ENCODE measurements at regions not wholly inside any gene's neighbourhood (a gene's known extent, or its start where the extent isn't known, plus 50 kb on each side); places are given as distances from the start of the nearest gene placed in this dataset.

DNA sequence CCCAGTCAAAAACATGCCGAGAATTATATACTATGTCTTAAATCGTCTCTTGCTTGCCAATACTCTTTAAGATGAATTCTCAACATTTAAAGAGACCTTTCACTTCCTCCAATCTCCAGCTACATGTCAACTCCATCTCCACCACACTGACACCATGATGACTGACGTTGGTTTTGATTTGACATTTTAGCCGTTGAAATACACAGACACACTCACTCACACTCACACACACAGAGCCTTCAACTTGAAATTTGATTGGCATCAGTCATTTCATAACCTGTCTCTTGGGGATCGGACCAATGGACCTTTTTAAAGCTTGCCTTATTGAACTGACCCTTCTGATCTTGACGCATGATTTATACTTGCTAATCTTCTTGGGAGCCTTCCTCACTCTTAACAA is 230.8 kb upstream of the PIK3C3 start:
- TF ChIP-seq, protein P1, sequence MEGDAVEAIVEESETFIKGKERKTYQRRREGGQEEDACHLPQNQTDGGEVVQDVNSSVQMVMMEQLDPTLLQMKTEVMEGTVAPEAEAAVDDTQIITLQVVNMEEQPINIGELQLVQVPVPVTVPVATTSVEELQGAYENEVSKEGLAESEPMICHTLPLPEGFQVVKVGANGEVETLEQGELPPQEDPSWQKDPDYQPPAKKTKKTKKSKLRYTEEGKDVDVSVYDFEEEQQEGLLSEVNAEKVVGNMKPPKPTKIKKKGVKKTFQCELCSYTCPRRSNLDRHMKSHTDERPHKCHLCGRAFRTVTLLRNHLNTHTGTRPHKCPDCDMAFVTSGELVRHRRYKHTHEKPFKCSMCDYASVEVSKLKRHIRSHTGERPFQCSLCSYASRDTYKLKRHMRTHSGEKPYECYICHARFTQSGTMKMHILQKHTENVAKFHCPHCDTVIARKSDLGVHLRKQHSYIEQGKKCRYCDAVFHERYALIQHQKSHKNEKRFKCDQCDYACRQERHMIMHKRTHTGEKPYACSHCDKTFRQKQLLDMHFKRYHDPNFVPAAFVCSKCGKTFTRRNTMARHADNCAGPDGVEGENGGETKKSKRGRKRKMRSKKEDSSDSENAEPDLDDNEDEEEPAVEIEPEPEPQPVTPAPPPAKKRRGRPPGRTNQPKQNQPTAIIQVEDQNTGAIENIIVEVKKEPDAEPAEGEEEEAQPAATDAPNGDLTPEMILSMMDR (IDR thresholded peaks at IDR 0.05), result no peak
- no peak for TF ChIP-seq EP300 (IDR thresholded peaks at IDR 0.05)

Data from ovary (tissue), 3 donors.